ENCODE measurements at regions not wholly inside any gene's neighbourhood (a gene's known extent, or its start where the extent isn't known, plus 50 kb on each side); places are given as distances from the start of the nearest gene placed in this dataset.
A peak's percentile ranks its signal among the peaks of the same experiment; 100 is the strongest.

GRCh38 chr5:164336906-164337305 is 831.5 kb downstream of the MAT2B start:
- FAIRE-seq (peak; percentile 11), DNase-seq (ENCODE audit: insufficient read length, low spot score) (no peak)
- TF ChIP-seq POLR2A (IDR thresholded peaks at IDR 0.05; ENCODE audit: low read depth, low read length) = no peak

DNA sequence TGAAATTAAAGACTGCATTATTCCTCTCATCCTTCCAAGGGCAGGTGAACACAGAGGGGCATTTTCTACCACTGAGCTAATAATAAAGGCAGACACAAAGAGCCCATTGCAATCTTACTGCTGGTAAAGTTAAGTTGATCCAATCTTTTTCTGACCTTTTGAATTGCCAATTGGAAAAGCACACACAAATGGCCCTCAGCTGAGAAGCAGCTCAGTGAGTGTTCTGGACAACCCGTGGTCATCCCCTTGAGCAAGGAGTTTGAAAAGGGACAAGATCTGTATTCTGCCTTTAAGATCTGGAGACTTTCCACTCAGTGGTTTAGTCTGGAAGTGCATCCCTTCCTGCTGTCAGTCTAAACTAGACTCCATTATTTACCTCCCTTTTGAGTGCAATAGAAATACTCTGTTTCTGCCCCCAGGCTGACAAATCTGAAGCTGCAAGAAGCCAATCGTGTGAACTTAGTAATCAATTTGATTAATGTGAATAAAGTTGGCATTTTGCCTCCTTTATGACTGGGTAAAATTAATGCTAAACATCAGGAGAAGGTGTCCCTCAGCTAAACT is 835.7 kb downstream of the MAT2B start:
- no peak for DNase-seq (ENCODE audit: insufficient read length, low spot score)
- FAIRE-seq = no peak
- no peak for TF ChIP-seq POLR2A (IDR thresholded peaks at IDR 0.05; ENCODE audit: low read depth, low read length)

DNA sequence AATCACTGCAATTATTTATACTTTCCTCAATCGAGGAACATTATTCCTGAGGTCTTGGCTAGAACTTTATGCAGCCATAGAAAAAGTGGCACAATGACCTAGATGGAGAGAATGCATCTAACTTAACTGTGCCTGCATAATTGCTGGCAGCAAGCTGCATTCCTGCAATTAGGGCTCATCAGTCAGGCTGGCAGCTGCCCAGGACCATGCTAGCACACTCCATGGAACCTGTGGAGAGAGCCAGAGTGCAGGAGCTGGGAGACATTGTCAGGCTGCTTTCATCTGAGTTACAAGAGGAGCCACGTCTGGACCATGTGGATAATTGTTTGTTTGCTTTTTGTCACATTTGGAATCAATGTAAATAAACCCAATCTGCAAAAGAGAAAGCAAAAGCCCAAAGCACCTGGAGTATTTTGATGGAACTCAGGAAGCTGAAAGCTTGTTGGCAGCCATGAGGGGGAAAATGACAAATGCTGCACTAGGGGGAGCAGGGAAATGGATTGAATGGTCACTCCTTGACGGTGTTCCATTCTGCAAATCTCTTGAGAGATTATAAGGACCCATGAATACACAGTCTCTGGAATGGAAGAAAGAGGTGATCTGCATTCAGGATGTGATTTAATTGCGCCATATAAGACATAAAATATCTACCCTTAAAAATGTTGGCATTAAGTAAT is 839.9 kb downstream of the MAT2B start:
- FAIRE-seq (peak; percentile 85), DNase-seq (ENCODE audit: insufficient read length, low spot score) (no peak)
- no peak for TF ChIP-seq POLR2A (IDR thresholded peaks at IDR 0.05; ENCODE audit: low read depth, low read length)

- no peak for TF ChIP-seq POLR2A (IDR thresholded peaks at IDR 0.05; ENCODE audit: low read depth, low read length)
- FAIRE-seq = no peak
- DNase-seq (ENCODE audit: insufficient read length, low spot score) = no peak
These were observed 840.4 kb downstream of the MAT2B start for GRCh38 chr5:164345853-164346252.

GRCh38 chr5:164346785-164347630 is 841.6 kb downstream of the MAT2B start:
- FAIRE-seq (no peak), DNase-seq (ENCODE audit: insufficient read length, low spot score) (no peak)
- TF ChIP-seq POLR2A (IDR thresholded peaks at IDR 0.05; ENCODE audit: low read depth, low read length) = no peak

- no peak for TF ChIP-seq POLR2A (IDR thresholded peaks at IDR 0.05; ENCODE audit: low read depth, low read length)
- no peak for FAIRE-seq
- no peak for DNase-seq (ENCODE audit: insufficient read length, low spot score)
These were observed 844.8 kb downstream of the MAT2B start for GRCh38 chr5:164350236-164350635.

DNA sequence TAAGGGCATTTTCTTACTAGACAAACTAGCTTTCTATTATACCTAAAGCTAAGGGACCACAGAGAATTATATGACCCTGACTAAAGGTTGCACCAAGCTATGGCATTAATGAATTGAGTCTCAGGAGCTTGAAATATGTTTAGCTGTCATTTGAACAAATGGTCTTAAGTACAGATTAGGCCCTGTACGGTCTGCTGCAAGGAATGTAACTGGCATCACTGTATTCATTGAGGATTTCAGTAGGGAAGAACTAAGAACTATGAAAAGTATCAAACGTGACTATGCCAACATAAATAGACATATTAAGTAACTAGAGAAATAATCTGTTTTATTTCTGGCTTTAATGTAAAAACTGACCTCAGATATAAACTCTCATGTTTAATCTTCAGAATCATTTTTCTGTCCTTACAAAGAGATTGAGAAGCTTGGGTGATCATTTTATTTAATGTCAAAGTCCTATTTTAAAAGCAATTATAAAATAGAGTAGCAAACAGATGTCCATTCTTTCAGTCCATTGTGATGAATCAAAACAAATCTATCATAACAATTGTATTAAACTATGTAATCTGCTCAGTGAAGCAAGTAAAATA is 845.9 kb downstream of the MAT2B start:
- FAIRE-seq (no peak), DNase-seq (ENCODE audit: insufficient read length, low spot score) (no peak)
- no peak for TF ChIP-seq POLR2A (IDR thresholded peaks at IDR 0.05; ENCODE audit: low read depth, low read length)

GRCh38 chr5:164352695-164353094 is 847.3 kb downstream of the MAT2B start:
- TF ChIP-seq POLR2A (IDR thresholded peaks at IDR 0.05; ENCODE audit: low read depth, low read length) = no peak
- DNase-seq (ENCODE audit: insufficient read length, low spot score) (no peak), FAIRE-seq (no peak)

DNA sequence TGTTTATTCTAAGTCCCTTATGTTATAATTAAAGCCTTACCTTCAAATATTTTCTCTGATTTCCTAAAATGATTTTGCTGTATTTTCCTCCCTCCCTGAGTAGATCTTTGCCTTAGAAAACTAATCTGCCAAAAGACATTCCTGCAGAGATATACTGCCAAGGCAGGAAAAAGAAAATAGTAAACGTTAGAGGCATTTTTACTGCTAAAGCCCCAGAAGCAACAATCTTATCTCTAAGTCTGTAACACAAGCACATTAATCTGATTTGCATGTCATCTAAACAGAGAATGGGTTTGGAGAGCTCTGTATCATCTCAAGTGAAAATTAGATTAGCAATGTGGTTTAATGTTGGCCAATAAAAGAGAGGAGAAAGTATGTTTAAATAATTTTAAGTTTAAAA is 847.7 kb downstream of the MAT2B start:
- DNase-seq (ENCODE audit: insufficient read length, low spot score) (no peak), FAIRE-seq (no peak)
- TF ChIP-seq POLR2A (IDR thresholded peaks at IDR 0.05; ENCODE audit: low read depth, low read length) = no peak

- DNase-seq (ENCODE audit: insufficient read length, low spot score) (no peak), FAIRE-seq (no peak)
- no peak for TF ChIP-seq POLR2A (IDR thresholded peaks at IDR 0.05; ENCODE audit: low read depth, low read length)
These were observed 848.8 kb downstream of the MAT2B start for GRCh38 chr5:164354139-164354751.

DNA sequence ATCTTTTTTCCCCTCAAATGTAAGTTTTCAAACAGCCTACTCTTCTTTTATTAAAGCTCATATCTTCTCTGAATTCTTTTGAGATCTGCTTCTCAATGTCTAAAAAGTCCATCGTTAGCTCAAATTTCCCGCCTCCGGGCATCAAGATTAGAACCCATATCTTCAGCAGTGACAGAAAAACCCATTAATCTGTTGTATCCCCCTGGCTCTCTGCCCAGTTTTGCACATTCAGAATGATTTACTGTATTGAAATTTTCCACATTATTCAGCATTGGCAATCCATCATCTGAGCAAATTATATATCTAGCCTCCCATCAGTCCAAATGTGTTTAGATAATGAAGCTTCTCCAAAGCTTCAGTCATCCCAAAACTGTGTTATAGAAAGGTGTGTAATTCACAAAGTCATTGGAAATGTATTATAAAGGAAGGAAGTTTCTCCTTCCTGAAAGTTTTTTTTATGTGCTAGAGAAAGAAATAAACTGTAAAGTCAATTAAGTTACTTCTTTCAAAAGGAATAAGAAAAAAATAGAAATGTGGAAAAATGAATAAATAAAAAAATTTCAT is 849.9 kb downstream of the MAT2B start:
- DNase-seq (ENCODE audit: insufficient read length, low spot score) (no peak), FAIRE-seq (no peak)
- TF ChIP-seq POLR2A (IDR thresholded peaks at IDR 0.05; ENCODE audit: low read depth, low read length) = no peak

GRCh38 chr5:164356790-164357189 is 851.4 kb downstream of the MAT2B start:
- no peak for DNase-seq (ENCODE audit: insufficient read length, low spot score)
- FAIRE-seq = no peak
- no peak for TF ChIP-seq POLR2A (IDR thresholded peaks at IDR 0.05; ENCODE audit: low read depth, low read length)

- FAIRE-seq (no peak), DNase-seq (ENCODE audit: insufficient read length, low spot score) (no peak)
- TF ChIP-seq POLR2A (IDR thresholded peaks at IDR 0.05; ENCODE audit: low read depth, low read length) = no peak
These were observed 852.1 kb downstream of the MAT2B start for GRCh38 chr5:164357395-164358033.

Data from H54 (cell line).